ENCODE measurements at regions not wholly inside any gene's neighbourhood (a gene's known extent, or its start where the extent isn't known, plus 50 kb on each side); places are given as distances from the start of the nearest gene placed in this dataset.

DNA sequence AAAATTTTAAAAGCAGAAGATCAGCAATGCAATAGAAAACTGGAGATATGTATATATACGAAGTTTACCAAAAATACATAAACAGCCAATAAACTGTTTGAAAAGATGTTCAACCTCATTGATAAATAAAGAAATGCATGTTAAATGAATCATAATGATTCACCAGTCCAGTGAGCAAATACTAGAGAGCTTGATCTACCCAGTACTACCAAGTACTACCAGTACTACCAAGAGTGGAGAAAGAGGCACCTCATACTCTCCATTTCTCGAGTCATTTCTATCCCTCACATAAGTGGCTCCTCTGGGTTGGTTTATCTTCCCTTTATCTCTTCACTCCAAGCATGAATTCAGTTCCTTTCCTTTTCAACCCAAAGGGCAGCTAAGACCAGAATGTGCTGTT is 138.9 kb downstream of the MREG start:
- Histone ChIP-seq H3K4me3 (replicated peaks in 1 of 3; ENCODE audit: insufficient read depth in 1 of 3, low read depth in 2 of 3, low read length in 3 of 3) (no peak overlapping the region), H3K4me1 (ENCODE audit: insufficient read depth, low read length) (peaks cover 58% of the 10 kb centered on the region), H3K79me2 (ENCODE audit: insufficient read depth, low read length) (no peaks in the 10 kb centered on the region), H3K36me3 (replicated peaks in 1 of 2; ENCODE audit: control insufficient read depth in 1 of 2, insufficient read depth in 2 of 2, low read length in 2 of 2) (no peaks in the 10 kb centered on the region), H4K20me1 (ENCODE audit: insufficient read depth, low read length) (no peaks in the 10 kb centered on the region), H3K27me3 (ENCODE audit: control insufficient read depth in 1 of 2, insufficient read depth in 2 of 2, low read length in 2 of 2) (no peaks in the 10 kb centered on the region), H2AFZ (ENCODE audit: low read length) (no peak overlapping the region), H3K9ac (ENCODE audit: insufficient read depth, low read depth, low read length) (no peak overlapping the region), H3K9me3 (ENCODE audit: low read length) (peaks cover 8% of the 10 kb centered on the region; the same call in 1 of the 2 replicates), H3K27ac (ENCODE audit: extremely low read length, insufficient read depth, low read length) (no peak overlapping the region), H3K4me2 (ENCODE audit: low read depth, low read length) (no peak overlapping the region)
- TF ChIP-seq POLR2A (IDR thresholded peaks at IDR 0.05; ENCODE audit: insufficient read depth in 1 of 2, low read depth in 2 of 2, low read length in 2 of 2) (no peak), NFYC (CRISPR knock-in tag; IDR thresholded peaks at IDR 0.05) (no peak), JARID2 (CRISPR knock-in tag; IDR thresholded peaks at IDR 0.05; ENCODE audit: insufficient replicate concordance) (no peak), SRSF9 (IDR thresholded peaks at IDR 0.05; ENCODE audit: borderline replicate concordance, insufficient read depth, low read depth, low read length, poor library complexity, severe bottlenecking) (no peak), ZNF605 (CRISPR knock-in tag; IDR thresholded peaks at IDR 0.05) (no peak), SKI (IDR thresholded peaks at IDR 0.05; ENCODE audit: partially characterized antibody) (no peak), ESRRA (CRISPR knock-in tag; IDR thresholded peaks at IDR 0.05; ENCODE audit: low read depth) (no peak), DPF2 (CRISPR knock-in tag; IDR thresholded peaks at IDR 0.05; ENCODE audit: borderline replicate concordance, low read depth) (no peak), KLF6 (CRISPR knock-in tag; IDR thresholded peaks at IDR 0.05) (no peak), HOXA7 (CRISPR knock-in tag; IDR thresholded peaks at IDR 0.05) (no peak), ZNF292 (CRISPR knock-in tag; IDR thresholded peaks at IDR 0.05; ENCODE audit: borderline replicate concordance, low read depth) (no peak), SUZ12 (IDR thresholded peaks at IDR 0.05; ENCODE audit: low read depth, low read length) (no peak), ZNF674 (CRISPR knock-in tag; IDR thresholded peaks at IDR 0.05; ENCODE audit: low read depth) (no peak), ZNF20 (CRISPR knock-in tag; IDR thresholded peaks at IDR 0.05) (no peak), MBD4 (IDR thresholded peaks at IDR 0.05; ENCODE audit: borderline replicate concordance, low read length) (no peak)
- TF ChIP-seq, protein P1, sequence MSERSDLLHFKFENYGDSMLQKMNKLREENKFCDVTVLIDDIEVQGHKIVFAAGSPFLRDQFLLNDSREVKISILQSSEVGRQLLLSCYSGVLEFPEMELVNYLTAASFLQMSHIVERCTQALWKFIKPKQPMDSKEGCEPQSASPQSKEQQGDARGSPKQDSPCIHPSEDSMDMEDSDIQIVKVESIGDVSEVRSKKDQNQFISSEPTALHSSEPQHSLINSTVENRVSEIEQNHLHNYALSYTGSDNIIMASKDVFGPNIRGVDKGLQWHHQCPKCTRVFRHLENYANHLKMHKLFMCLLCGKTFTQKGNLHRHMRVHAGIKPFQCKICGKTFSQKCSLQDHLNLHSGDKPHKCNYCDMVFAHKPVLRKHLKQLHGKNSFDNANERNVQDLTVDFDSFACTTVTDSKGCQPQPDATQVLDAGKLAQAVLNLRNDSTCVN (CRISPR knock-in tag; IDR thresholded peaks at IDR 0.05; ENCODE audit: borderline replicate concordance), result no peak
- TF ChIP-seq, protein P2, sequence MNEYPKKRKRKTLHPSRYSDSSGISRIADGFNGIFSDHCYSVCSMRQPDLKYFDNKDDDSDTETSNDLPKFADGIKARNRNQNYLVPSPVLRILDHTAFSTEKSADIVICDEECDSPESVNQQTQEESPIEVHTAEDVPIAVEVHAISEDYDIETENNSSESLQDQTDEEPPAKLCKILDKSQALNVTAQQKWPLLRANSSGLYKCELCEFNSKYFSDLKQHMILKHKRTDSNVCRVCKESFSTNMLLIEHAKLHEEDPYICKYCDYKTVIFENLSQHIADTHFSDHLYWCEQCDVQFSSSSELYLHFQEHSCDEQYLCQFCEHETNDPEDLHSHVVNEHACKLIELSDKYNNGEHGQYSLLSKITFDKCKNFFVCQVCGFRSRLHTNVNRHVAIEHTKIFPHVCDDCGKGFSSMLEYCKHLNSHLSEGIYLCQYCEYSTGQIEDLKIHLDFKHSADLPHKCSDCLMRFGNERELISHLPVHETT (CRISPR knock-in tag; conservative IDR thresholded peaks at IDR 0.05), result no peak
- TF ChIP-seq, protein P3, sequence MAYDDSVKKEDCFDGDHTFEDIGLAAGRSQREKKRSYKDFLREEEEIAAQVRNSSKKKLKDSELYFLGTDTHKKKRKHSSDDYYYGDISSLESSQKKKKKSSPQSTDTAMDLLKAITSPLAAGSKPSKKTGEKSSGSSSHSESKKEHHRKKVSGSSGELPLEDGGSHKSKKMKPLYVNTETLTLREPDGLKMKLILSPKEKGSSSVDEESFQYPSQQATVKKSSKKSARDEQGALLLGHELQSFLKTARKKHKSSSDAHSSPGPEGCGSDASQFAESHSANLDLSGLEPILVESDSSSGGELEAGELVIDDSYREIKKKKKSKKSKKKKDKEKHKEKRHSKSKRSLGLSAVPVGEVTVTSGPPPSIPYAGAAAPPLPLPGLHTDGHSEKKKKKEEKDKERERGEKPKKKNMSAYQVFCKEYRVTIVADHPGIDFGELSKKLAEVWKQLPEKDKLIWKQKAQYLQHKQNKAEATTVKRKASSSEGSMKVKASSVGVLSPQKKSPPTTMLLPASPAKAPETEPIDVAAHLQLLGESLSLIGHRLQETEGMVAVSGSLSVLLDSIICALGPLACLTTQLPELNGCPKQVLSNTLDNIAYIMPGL (CRISPR knock-in tag; IDR thresholded peaks at IDR 0.05; ENCODE audit: borderline replicate concordance in 1 of 2, low read depth in 1 of 2), result no peak
- TF ChIP-seq, protein P4, sequence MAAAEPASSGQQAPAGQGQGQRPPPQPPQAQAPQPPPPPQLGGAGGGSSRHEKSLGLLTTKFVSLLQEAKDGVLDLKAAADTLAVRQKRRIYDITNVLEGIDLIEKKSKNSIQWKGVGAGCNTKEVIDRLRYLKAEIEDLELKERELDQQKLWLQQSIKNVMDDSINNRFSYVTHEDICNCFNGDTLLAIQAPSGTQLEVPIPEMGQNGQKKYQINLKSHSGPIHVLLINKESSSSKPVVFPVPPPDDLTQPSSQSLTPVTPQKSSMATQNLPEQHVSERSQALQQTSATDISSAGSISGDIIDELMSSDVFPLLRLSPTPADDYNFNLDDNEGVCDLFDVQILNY (CRISPR knock-in tag; conservative IDR thresholded peaks at IDR 0.05), result no peak
- TF ChIP-seq, protein P5, sequence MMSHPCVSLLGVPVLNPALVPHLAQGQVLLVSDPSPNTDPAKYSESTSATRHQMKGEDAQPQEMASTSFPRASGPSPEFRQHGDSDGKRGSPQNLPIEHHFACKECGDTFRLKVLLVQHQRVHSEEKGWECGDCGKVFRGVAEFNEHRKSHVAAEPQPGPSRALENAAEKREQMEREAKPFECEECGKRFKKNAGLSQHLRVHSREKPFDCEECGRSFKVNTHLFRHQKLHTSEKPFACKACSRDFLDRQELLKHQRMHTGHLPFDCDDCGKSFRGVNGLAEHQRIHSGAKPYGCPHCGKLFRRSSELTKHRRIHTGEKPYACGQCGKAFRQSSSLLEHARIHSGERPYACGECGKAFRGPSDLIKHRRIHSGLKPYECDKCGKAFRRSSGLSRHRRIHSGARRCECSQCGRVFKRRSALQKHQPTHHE (CRISPR knock-in tag; IDR thresholded peaks at IDR 0.05; ENCODE audit: borderline replicate concordance), result no peak
- FAIRE-seq (no peak), DNase-seq (ENCODE audit: low spot score) (no peak), ATAC-seq (no peak)
- in situ Hi-C loops (cut with HindIII; ENCODE audit: extremely low pct_ligation_motif_present, low pct_unique_long_range_greater_than_20kb), result no loop called here
- intact Hi-C loops (cut with micrococcal nuclease; ENCODE audit: unreplicated experiment), result no loop called here
- BruUV-seq (replicated peaks), result no TSS peak
- ChIA-PET POLR2A (no interaction called here), CTCF (ENCODE audit: low intra/inter-chr PET ratio, low total read pairs) (no interaction called here)
- 97% methylated on average over 2 of the region's 2 CpGs for WGBS (ENCODE audit: low lambda C conversion rate)

All from HepG2 (cell line).